HG03066 (cell line): ENCODE measurements at regions not wholly inside any gene's neighbourhood (a gene's known extent, or its start where the extent isn't known, plus 50 kb on each side); places are given as distances from the start of the nearest gene placed in this dataset.

Experiments
- ATAC-seq: cut with Tn5 transposase; IDR thresholded peaks from one replicate; pipeline ENCODE4 v1.9.1; 2021; ENCODE audit warnings: low read depth; ENCODE audit not compliant: unreplicated experiment

DNA sequence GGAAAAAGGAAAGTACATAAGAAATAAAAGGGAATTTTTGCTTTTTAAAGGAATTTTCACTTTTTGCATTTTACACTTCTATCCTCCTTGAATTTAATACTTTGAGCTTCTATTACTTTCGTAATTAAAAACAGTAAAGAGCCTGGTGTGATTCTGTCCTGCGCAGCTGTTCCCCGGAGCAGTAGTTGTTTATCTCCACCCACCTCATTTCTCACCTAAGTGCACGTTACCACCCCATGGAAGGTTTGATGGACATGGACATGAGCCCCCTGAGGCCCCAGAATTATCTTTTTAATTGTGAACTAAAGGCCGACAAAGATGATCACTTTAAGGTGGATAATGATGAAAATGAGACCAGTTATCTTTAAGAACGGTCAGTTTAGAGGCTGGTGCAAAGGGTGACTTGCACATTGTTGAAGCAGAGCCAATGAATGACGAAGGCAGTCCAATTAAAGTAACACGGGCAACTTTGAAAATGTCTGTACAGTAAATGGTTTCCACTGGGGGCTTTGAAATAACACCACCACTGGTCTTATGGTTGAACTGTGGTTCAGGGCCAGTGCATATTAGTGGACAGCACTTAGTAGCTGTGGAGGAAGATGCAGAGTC, 52.1 kb upstream of the TEX13D start:
- ATAC-seq: no peak

DNA sequence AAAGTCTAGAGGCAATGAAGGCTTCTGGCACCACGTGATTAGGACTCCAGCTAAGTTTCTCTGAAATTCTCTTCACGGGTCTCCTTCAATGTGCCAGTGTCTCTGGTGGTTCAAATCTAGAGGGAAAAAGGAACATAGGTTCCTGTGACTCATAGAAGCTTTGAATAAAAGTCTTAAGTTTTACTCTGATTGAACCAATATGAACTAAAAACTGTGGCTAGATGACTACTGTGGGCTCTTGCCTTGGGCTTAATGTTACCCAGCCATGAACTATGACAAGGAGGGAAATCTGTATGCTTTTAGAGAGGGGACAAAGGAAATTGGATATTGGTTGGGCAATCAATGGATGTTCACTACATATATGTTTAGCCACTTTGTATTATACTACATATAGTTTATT, 49.9 kb upstream of the TEX13D start:
- ATAC-seq: no peak
